GM12892 (cell line): ENCODE measurements at regions not wholly inside any gene's neighbourhood (a gene's known extent, or its start where the extent isn't known, plus 50 kb on each side); places are given as distances from the start of the nearest gene placed in this dataset.

Source experiments
- POLR2A ChIP-seq: IDR thresholded peaks from 2 replicates; pipeline ENCODE4 v1.6.1; 2011; ENCODE audit warnings: low read depth, low read length, control low read depth
- TAF1 ChIP-seq: IDR thresholded peaks from 2 replicates; pipeline ENCODE4 v1.6.1; 2011; ENCODE audit warnings: low read depth, mild to moderate bottlenecking, control low read depth, low read length, borderline replicate concordance

DNA sequence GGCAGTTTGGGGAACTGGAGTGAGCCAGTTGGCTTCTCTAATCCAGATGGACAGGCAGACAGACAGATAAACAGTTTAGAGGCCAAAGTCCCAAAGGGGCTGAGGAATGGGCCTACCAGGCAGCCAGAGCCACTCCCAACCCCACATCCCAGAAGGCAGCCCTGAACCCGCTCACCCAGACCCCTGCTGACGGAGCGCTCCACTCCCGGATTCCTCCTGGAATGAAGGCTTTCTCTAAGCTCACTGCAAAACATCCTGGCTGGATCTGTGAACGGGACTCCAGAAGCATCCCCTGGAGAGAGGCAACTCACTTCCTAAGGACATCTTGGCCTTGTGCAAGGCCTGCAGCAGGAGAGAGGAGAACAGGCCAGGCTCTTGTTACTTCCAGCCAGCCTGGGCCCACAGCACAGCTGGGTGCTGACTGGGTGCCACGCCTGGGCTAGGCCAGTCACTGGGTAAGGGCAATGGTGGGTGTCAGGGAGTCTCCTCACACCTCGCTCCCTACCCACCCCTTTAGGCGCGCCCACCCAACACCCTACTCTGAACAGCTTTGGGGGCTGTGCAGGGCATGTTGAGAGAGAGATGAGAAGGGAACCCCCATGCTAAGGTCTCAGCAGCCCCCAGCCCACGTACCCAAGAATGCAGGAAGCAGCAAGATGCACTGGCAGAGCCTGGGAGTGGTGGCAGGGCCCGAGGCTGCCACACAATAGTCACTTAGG lies 168.6 kb upstream of the ZMIZ1 start:
- TF ChIP-seq TAF1 (no peak), POLR2A (no peak)
